OCI-LY7 (cell line): ENCODE measurements at regions not wholly inside any gene's neighbourhood (a gene's known extent, or its start where the extent isn't known, plus 50 kb on each side); places are given as distances from the start of the nearest gene placed in this dataset.

ENCODE experiments used
- BruUV-seq: library from RNA; stranded (reverse); fragments of 400-500 nt; replicated peaks from 2 replicates; lab custom pipeline; 2021; lab: Mats Ljungman, UMichigan
- CTCF ChIA-PET: fragments of 300-600 bp; sonication (Branson Sonifier 250); formaldehyde crosslinking; loops from one replicate; lab custom pipeline; 2022; ENCODE audit warnings: antibody characterized with exemption; ENCODE audit not compliant: unreplicated experiment; lab: Charles Lee
- POLR2A ChIA-PET: fragments of 300-600 bp; sonication (Branson Sonifier 250); formaldehyde crosslinking; loops from one replicate; lab custom pipeline; 2022; ENCODE audit warnings: antibody characterized with exemption; lab: Charles Lee
- DNase-seq: peaks from one replicate; pipeline ENCODE4 v3.0.0-alpha.2; 2015; ENCODE audit warnings: low spot score
- H2AFZ ChIP-seq: fragments of 200-600 bp; sonication (generic), shearing (Covaris generic); 2 replicates; pipeline ENCODE4 v1.6.1; 2014; ENCODE audit warnings: mild to moderate bottlenecking, antibody characterized with exemption, low read length, moderate library complexity
- H3K27ac ChIP-seq: fragments of 200-600 bp; sonication (generic); 2 replicates; pipeline ENCODE4 v1.5.1; 2014; ENCODE audit warnings: mixed run types, low read depth, mild to moderate bottlenecking, moderate library complexity, low read length, inconsistent platforms; ENCODE audit not compliant: poor library complexity, severe bottlenecking
- H3K36me3 ChIP-seq: fragments of 200-600 bp; sonication (generic); 2 replicates; pipeline ENCODE4 v1.6.1; 2014; ENCODE audit warnings: mild to moderate bottlenecking, antibody characterized with exemption, low read length, moderate library complexity, mixed read lengths; ENCODE audit not compliant: insufficient read depth
- H3K4me1 ChIP-seq: fragments of 200-600 bp; sonication (generic); 2 replicates; pipeline ENCODE4 v1.5.1; 2014; ENCODE audit warnings: mild to moderate bottlenecking, low read length; ENCODE audit not compliant: insufficient read depth, poor library complexity, severe bottlenecking
- H3K4me2 ChIP-seq: fragments of 200-600 bp; sonication (generic); 2 replicates; pipeline ENCODE4 v1.6.1; 2014; ENCODE audit warnings: mild to moderate bottlenecking, low read length
- H3K4me3 ChIP-seq: fragments of 200-600 bp; sonication (generic); 2 replicates; pipeline ENCODE4 v1.5.1; 2014; ENCODE audit warnings: mild to moderate bottlenecking, low read depth, low read length; ENCODE audit not compliant: poor library complexity, severe bottlenecking
- H3K79me2 ChIP-seq: fragments of 200-600 bp; sonication (generic); 2 replicates; pipeline ENCODE4 v1.6.1; 2016; ENCODE audit warnings: low read depth, mild to moderate bottlenecking, low read length, moderate library complexity, mixed read lengths; ENCODE audit not compliant: insufficient read depth
- H3K9me2 ChIP-seq: fragments of 200-600 bp; sonication (generic); 2 replicates; pipeline ENCODE4 v1.6.1; 2016; ENCODE audit warnings: mild to moderate bottlenecking, low read length, mixed read lengths; ENCODE audit not compliant: insufficient read depth
- H3K9me3 ChIP-seq: fragments of 200-600 bp; sonication (generic); 2 replicates; pipeline ENCODE4 v1.6.1; 2014; ENCODE audit warnings: mild to moderate bottlenecking, mixed run types, low read length, mixed read lengths
- H4K20me1 ChIP-seq: fragments of 200-600 bp; sonication (generic); 2 replicates; pipeline ENCODE4 v1.6.1; 2014; ENCODE audit warnings: mild to moderate bottlenecking, antibody characterized with exemption, low read length, moderate library complexity, mixed read lengths; ENCODE audit not compliant: insufficient read depth
- EZH2phosphoT487 ChIP-seq: fragments of 200-600 bp; sonication (generic); IDR thresholded peaks from 2 replicates; pipeline ENCODE4 v1.6.1; 2018; ENCODE audit warnings: low read depth, borderline replicate concordance, mild to moderate bottlenecking, mixed run types, antibody characterized with exemption, low read length, moderate library complexity, mixed read lengths
- intact Hi-C: fragments of 100-400 bp; cut with micrococcal nuclease; formaldehyde crosslinking; loops from one replicate; pipeline ENCODE4 v1.10.0; 2022; ENCODE audit not compliant: unreplicated experiment
- TF ChIP-seq, protein P1 (sequence below): fragments of 200-600 bp; sonication (generic); conservative IDR thresholded peaks from 2 replicates; pipeline ENCODE4 v1.5.1; 2014; ENCODE audit warnings: mild to moderate bottlenecking, antibody characterized with exemption, low read length, moderate library complexity, mixed read lengths

DNA sequence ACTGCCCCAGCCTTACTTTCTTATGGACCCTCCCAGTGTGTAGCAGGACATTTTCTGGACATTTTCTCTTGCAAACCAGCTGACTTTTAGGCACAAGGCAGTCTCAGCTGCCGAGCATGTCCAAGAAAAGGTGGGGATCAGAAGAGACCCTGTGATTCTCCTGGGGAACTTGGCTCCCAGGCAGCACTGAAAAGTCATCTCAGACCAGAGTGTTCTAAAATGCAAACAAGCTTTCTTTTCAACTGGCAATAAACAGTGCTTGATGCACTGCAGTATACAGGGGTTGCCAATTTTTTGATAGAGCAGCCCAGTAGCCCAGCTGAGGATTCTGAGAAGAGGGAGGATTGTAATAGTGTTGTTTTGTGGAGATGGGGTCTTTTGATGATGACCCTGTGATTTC lies 168.0 kb upstream of the PHYHIPL start:
- Histone ChIP-seq H3K4me1 (no peaks in the 10 kb centered on the region), H3K4me2 (no peak overlapping the region), H4K20me1 (no peaks in the 10 kb centered on the region), H3K79me2 (no peaks in the 10 kb centered on the region), H3K9me3 (no peaks in the 10 kb centered on the region), H3K4me3 (no peak overlapping the region), H3K27ac (no peak overlapping the region), H3K36me3 (no peaks in the 10 kb centered on the region), H2AFZ (no peak overlapping the region), H3K9me2 (no peaks in the 10 kb centered on the region)
- BruUV-seq = no TSS peak
- CTCF ChIA-PET = no interaction called here
- TF ChIP-seq, protein P1, sequence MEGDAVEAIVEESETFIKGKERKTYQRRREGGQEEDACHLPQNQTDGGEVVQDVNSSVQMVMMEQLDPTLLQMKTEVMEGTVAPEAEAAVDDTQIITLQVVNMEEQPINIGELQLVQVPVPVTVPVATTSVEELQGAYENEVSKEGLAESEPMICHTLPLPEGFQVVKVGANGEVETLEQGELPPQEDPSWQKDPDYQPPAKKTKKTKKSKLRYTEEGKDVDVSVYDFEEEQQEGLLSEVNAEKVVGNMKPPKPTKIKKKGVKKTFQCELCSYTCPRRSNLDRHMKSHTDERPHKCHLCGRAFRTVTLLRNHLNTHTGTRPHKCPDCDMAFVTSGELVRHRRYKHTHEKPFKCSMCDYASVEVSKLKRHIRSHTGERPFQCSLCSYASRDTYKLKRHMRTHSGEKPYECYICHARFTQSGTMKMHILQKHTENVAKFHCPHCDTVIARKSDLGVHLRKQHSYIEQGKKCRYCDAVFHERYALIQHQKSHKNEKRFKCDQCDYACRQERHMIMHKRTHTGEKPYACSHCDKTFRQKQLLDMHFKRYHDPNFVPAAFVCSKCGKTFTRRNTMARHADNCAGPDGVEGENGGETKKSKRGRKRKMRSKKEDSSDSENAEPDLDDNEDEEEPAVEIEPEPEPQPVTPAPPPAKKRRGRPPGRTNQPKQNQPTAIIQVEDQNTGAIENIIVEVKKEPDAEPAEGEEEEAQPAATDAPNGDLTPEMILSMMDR = no peak
- no peak for TF ChIP-seq EZH2phosphoT487
- intact Hi-C loops = no loop called here
- POLR2A ChIA-PET = interaction anchor here (0.6 to 1.7 kb wide), 2 partner anchors 15 to 617 kb away, joined by 4 read pairs; no protein-coding TSS in a partner anchor
- no peak for DNase-seq

DNA sequence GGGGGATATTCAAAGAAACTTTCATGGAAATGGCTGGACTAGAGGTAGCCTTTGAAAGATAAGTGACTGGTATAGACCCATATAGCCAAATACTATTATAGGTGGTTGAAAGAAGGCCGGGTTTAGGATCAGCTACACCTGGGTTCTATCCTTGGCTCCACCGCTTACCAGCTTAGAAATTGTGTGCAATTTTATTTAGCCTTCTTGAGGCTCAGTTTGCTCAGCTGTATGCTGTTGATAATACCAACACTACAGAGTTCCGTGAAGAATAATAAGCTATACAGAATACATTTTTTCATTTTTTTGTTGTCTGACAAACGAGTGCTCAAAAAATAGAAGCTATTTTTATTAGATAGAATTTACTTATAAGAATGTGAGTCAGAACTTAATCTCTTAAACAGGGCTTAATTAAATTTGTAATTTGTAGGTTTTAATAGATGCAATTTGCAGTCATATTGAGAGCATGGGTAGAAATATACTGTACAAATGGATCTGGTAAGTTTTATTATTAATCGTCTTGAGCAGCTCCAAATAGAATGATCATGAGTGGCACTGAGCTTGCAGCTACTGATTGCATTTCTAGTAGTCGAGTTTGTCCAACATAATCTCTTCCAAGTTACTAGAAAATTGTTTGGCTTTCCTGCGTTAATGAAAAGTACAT lies 164.3 kb upstream of the PHYHIPL start:
- no peaks in the 10 kb centered on the region for H3K9me2 ChIP-seq
- intact Hi-C loops = no loop called here
- ChIA-PET CTCF (interaction anchor here (0.8 kb wide), 1 partner anchor 13 kb away, joined by 4 read pairs; no protein-coding TSS in a partner anchor), POLR2A (interaction anchor here (0.6 to 1.7 kb wide), 3 partner anchors 15 to 628 kb away, joined by 3 to 8 read pairs (median 4); no protein-coding TSS in a partner anchor)
- TF ChIP-seq, protein P1 = no peak
- TF ChIP-seq EZH2phosphoT487 = no peak
- no peak for DNase-seq
- H2AFZ ChIP-seq = no peak overlapping the region
- no peaks in the 10 kb centered on the region for H3K9me3 ChIP-seq
- no peaks in the 10 kb centered on the region for H4K20me1 ChIP-seq
- no peak overlapping the region for H3K27ac ChIP-seq
- no TSS peak for BruUV-seq
- H3K4me2 ChIP-seq = no peak overlapping the region
- H3K4me1 ChIP-seq = no peaks in the 10 kb centered on the region
- H3K79me2 ChIP-seq = no peaks in the 10 kb centered on the region
- no peaks in the 10 kb centered on the region for H3K36me3 ChIP-seq
- no peak overlapping the region for H3K4me3 ChIP-seq

DNA sequence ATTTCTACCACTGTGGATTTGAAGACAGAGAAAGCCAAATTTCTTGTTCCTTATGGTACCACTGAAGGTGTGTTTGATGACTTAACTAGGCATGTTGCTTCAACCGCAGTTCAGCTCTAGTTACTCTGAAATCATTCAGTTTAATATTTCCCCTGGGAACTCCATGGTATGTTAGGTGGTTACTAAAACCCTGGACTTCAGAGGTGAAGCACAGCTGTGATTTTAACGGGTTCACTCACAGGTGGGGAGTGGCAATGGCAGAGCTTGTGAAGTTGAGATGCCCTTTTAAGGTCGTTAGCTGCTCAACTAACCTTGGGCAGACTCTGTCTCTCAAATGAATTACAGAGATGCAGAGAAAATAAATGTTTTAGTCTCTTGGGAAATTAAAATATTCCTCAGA lies 163.6 kb upstream of the PHYHIPL start:
- TF ChIP-seq, protein P1 = no peak
- no peak overlapping the region for H2AFZ ChIP-seq
- intact Hi-C loops = no loop called here
- CTCF ChIA-PET = interaction anchor here (0.8 kb wide), 1 partner anchor 14 kb away, joined by 4 read pairs; no protein-coding TSS in a partner anchor
- DNase-seq = no peak
- H3K79me2 ChIP-seq = no peaks in the 10 kb centered on the region
- H3K27ac ChIP-seq = no peak overlapping the region
- H3K4me3 ChIP-seq = no peak overlapping the region
- H3K9me3 ChIP-seq = no peaks in the 10 kb centered on the region
- no peaks in the 10 kb centered on the region for H3K9me2 ChIP-seq
- POLR2A ChIA-PET = interaction anchor here (0.6 to 1.7 kb wide), 2 partner anchors 16 to 54 kb away, joined by 3 to 8 read pairs; no protein-coding TSS in a partner anchor
- no TSS peak for BruUV-seq
- H3K4me1 ChIP-seq = no peaks in the 10 kb centered on the region
- H4K20me1 ChIP-seq = no peaks in the 10 kb centered on the region
- H3K36me3 ChIP-seq = no peaks in the 10 kb centered on the region
- H3K4me2 ChIP-seq = no peak overlapping the region
